H7 (cell line): ENCODE measurements at regions not wholly inside any gene's neighbourhood (a gene's known extent, or its start where the extent isn't known, plus 50 kb on each side); places are given as distances from the start of the nearest gene placed in this dataset.

Experiments
- DNase-seq: peaks from one replicate; pipeline ENCODE4 v3.0.0; 2012
- H3K27me3 ChIP-seq: 2 replicates; pipeline ENCODE4 v1.6.0; 2011; ENCODE audit warnings: mild to moderate bottlenecking, low read length; ENCODE audit not compliant: control insufficient read depth, insufficient read depth
- H3K36me3 ChIP-seq: replicated peaks from 2 replicates; pipeline ENCODE4 v1.5.1; 2011; ENCODE audit warnings: low read length; ENCODE audit not compliant: control insufficient read depth, insufficient read depth
- H3K4me3 ChIP-seq: 2 replicates; pipeline ENCODE4 v1.5.1; 2011; ENCODE audit warnings: low read depth, mild to moderate bottlenecking, control low read depth, low read length, moderate library complexity; ENCODE audit not compliant: insufficient read depth

DNA sequence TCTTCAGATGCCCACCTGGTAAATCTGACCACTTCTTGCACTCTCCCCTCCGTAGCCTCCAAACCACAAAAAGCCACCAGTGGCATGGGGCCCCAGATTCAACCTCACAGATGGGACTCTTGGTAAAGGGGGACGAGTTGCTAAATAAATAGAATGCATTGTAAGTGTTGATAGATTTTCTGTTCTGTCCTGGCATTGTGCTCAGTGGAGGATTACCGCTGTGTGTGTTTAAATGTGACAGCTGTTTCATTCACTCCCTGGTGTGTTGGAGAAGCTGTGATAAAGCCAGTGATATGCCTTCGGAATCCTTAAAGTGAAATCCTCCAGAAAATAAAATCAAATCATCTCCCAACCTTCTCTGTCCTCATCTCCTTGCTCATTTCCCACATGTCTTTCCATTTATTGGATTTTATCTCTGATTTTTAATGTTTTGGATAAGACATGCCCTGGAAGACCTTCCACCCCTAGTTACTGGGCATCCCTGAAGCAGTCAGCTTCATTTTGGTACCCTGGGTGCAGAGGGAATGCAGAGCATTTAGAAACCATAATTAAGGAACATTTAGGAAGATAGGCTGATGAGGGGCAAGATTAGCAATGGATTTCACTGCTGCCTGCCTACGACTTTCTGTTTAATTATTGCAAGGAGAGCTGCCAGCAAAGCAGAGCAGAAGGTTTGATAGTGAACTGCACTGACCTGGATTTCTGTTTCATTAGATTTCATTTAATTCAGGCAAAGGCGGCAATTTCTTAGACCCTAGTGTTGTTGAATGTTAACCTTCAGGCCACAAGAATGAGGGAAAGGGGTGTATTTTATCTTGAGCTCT is 460.9 kb upstream of the KIRREL3 start:
- H3K27me3 ChIP-seq: no peaks in the 10 kb centered on the region
- DNase-seq: no peak
- H3K4me3 ChIP-seq: no peak overlapping the region
- H3K36me3 ChIP-seq: no peaks in the 10 kb centered on the region

DNA sequence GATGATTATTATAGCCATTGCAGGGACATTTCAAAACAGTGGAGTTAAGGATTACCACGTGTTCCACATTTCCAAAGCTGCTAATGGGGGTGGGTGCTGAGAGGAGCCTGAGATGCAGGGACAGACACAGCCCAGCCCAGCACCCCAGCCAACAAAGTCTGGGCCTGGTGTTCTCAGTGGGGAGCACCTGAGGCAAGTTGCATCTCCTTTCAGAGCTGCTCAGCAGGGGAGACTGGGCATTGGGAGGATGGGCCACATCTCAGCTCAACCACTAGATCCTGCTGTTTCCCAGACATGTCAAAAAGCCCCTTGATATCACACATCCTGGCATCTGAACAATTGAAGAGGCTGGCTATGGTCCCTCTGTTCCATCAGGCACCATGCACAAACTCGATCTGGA is 458.0 kb upstream of the KIRREL3 start:
- H3K36me3 ChIP-seq: no peaks in the 10 kb centered on the region
- no peaks in the 10 kb centered on the region for H3K27me3 ChIP-seq
- no peak for DNase-seq
- no peak overlapping the region for H3K4me3 ChIP-seq

DNA sequence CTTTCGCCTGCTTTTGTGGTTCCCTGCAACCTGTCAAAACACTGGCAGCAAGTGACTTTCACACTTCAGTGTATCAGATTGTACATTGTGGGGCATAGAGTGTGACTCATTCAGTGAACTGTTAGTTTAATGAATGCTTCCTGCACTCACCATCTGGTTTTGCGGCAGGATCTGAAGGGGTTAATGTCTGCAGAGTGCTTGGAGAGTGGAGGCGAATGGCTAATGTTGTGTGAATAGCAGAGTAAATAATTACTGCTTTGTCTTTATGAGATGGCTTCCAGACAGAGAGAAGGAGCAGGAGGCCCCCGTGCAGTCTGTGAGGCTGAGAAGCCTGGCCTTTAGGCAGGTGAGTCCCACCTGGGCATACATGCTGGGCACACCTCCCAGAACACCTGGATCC is 454.3 kb upstream of the KIRREL3 start:
- no peak for DNase-seq
- Histone ChIP-seq H3K4me3 (no peak overlapping the region), H3K36me3 (no peaks in the 10 kb centered on the region), H3K27me3 (no peaks in the 10 kb centered on the region)

DNA sequence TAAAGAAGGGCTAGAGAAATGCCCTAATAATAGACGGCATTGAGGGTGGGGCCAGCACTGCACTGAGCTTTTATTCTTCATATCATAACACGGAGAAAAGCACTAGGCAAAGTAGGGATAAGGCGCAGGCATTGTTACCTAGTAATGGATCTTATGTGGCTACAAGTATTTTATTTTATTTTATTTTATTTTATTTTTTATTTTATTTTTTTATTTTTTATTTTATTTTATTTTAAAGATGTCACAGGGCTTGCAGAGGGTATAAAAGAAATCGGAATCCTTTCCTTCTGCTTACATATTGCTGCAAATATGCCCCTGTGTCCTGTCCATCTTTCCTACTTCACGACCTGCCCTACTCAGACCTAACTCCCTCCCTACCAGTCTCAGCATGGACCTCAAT is 452.0 kb upstream of the KIRREL3 start:
- no peak overlapping the region for H3K4me3 ChIP-seq

DNA sequence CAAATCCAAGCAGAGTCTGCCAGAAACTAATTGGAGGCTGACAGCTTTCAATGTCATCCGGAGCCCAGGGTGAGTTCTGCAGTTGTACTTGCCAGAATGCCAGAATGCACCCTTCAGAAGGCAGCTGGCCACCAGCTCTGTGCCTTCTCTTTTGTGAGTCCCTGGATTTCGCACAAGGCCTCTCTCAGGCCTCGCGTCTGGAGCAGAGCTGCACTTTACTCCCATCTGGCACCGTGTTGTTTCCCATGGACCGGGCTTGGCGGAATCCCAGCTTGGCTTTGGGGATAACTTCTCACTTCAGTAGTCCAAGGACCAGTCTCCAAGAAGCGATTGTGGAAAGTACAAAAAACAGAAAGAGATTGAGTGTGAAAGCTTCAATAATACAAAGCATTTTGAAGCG is 451.3 kb upstream of the KIRREL3 start:
- Histone ChIP-seq H3K27me3 (no peaks in the 10 kb centered on the region), H3K4me3 (no peak overlapping the region), H3K36me3 (no peaks in the 10 kb centered on the region)
- DNase-seq: no peak

More for the DNA sequence above, 452.0 kb upstream of the KIRREL3 start:
- no peak for DNase-seq
- Histone ChIP-seq H3K27me3 (no peaks in the 10 kb centered on the region), H3K36me3 (no peaks in the 10 kb centered on the region)

DNA sequence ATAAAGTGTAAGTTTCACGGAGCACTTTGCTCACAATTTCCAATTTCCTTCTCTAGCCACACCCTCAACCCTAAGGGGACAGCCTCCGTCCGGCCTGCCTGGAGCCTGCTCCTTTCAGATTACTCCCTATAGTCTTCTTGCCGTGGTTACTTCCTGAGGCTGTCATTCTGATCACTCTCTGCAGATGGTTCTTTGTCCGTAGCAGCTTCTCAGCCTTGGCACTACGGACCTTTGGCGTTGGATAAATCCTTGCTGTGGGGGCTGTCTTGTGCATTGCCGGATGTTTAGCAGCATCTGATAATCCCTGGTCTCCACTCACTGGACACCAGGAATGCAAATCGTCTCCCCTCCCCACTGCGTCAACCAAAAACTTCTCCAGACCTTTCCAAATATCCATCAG is 447.5 kb upstream of the KIRREL3 start:
- no peaks in the 10 kb centered on the region for H3K27me3 ChIP-seq
- no peak for DNase-seq
- H3K4me3 ChIP-seq: no peak overlapping the region
- H3K36me3 ChIP-seq: no peaks in the 10 kb centered on the region

DNA sequence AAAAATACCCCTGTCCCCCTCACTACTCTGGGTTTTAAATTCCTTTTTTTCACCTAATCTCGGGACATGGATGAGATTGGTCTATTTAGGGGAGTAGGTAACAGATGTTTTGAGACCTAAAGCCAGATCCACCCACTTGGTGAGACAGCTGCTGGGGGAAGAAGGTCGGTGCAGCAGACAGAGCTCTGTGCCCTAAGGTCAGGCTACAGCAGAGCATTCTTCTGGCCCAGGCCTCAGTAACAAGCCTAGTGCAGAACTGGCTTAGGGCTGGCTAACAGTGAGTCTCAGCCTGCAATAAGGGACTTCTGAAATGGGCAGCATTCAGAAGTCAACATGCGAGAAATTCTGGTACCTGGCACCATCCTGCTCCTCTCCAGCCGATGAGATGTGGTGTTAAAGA is 444.9 kb upstream of the KIRREL3 start:
- H3K36me3 ChIP-seq: no peaks in the 10 kb centered on the region
- DNase-seq: no peak
- no peaks in the 10 kb centered on the region for H3K27me3 ChIP-seq
- H3K4me3 ChIP-seq: no peak overlapping the region

DNA sequence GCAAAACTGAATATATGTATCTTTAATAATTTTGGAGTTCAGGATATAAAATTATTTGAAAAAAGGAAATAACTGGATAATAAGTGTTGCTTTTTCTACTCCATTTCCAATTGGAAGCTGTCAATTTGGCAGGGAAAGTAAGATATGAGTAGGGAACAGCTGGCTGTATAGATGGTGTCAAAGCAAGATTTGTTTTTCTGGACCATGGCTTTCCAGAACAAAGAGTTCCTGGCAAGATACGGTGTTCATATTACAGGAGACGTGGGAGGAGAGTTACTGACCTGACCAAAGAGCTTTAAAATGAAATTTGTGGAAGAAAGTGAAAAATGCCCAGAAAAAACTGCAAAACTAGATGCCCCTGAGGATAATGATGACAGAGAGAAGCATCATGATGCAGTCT is 442.7 kb upstream of the KIRREL3 start:
- no peaks in the 10 kb centered on the region for H3K36me3 ChIP-seq
- no peak for DNase-seq

DNA sequence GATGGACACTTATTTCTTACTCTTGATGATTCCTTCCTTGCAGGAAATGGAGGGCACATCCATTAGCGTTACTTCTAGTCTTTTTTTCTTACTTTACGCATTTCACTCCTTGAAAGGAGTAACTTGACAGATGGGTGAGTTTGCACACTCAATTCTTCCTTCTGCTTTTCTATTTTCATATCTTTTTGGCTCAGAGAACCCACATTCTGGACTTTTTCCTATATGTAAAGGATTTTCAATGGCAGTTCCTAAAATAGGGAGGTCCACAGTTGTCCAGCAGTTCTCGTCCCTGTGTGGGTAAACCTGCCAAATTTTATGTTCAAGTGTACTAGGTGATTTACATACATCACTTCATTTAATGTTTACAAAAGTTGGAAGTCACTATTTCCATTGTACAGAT is 440.0 kb upstream of the KIRREL3 start:
- no peak overlapping the region for H3K4me3 ChIP-seq
- H3K27me3 ChIP-seq: no peaks in the 10 kb centered on the region
- H3K36me3 ChIP-seq: no peaks in the 10 kb centered on the region
- no peak for DNase-seq

More for the DNA sequence above, 442.7 kb upstream of the KIRREL3 start:
- Histone ChIP-seq H3K27me3 (no peaks in the 10 kb centered on the region), H3K4me3 (no peak overlapping the region)

DNA sequence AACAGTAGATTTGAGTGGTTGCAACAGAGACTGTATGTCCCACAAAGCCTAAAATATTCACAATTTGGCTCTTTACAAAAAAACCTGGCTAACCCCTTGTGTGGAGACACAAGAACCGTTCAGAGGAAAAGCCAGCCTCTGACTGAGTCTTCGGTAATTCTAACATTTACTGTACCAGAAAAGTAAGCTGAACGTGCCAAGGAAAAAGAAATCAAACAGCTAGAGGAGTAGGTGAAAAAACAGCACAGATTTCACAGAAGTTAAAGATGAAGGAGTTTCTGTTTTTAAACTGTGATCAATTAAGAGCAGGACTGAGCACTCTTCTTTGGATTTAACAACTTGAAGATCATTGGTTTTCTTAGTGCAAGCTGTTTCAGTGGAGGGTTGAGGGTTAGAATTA is 424.7 kb upstream of the KIRREL3 start:
- H3K27me3 ChIP-seq: no peaks in the 10 kb centered on the region
- H3K36me3 ChIP-seq: no peaks in the 10 kb centered on the region
- DNase-seq: no peak
- H3K4me3 ChIP-seq: no peak overlapping the region

DNA sequence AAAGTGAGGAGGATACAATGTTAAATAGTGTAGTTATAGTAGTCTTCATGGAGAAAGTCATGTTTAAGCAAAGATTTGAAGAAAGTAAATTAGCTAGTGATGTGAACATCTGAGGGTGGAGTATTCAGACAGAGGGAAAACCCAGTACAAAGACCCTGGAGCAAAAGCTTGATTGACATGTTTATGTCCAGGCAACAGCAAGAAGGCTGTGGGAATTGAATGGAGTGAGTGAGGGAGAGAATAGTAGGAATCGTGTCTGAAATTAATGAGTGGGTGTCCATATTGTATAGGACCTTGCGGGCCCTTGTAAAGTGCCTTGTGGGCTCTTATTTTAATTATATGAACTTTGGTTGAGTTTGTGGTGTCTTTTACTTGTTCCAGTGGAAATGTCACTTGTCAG is 424.1 kb upstream of the KIRREL3 start:
- Histone ChIP-seq H3K27me3 (no peaks in the 10 kb centered on the region), H3K4me3 (no peak overlapping the region), H3K36me3 (no peaks in the 10 kb centered on the region)
- no peak for DNase-seq

DNA sequence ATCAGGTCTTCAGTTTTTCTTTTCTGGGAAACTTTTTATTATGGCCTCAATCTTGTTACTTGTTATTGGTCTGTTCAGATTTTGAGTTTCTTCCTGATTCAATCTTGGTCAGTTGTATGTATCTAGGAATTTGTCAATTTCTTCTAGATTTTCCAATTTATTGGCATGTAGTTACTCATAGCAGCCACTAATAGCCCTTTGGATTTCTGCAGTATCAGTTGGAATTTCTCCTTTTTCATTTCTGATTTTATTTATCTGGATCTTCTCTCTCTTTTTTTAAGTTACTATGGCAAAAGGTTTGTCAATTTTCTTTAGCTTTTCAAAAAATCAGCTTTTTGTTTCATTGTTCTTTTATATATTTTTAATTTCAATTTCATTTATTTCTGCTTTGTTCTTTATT is 419.6 kb upstream of the KIRREL3 start:
- no peak for DNase-seq
- H3K4me3 ChIP-seq: no peak overlapping the region
- H3K36me3 ChIP-seq: no peaks in the 10 kb centered on the region
- no peaks in the 10 kb centered on the region for H3K27me3 ChIP-seq

DNA sequence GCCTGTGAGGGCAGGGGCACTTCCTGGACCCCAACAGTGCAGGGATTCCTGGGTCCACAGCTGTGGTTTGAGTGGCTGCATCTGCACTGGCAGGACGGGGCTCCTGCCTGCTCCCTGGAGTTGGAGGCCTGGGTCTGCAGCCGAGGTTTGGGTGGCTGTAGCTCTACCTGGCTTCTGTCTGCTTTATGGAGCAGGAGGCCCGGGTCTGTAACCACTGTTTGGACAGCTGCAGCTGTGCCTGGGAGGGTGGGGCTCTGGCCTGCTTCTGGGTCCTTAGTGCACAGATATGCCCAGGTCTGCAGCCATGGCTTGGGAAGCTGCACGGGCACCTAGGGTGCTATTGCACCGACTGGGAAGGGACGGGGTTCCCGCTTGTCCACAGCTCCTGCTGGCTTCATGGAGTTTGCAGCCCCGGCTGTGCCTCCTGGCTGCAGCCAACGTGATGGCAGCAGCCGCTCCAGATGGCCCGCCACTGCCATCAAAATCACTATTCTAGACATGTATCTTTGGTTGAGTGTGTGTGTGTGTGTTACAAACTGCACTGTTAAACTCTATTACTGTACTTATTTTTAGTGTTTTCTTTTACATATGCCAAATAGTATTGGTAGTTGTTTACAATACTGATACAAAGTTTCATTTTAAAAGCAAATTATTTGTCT is 412.3 kb upstream of the KIRREL3 start:
- Histone ChIP-seq H3K27me3 (no peaks in the 10 kb centered on the region), H3K4me3 (no peak overlapping the region), H3K36me3 (no peaks in the 10 kb centered on the region)
- DNase-seq: peak; percentile 14

DNA sequence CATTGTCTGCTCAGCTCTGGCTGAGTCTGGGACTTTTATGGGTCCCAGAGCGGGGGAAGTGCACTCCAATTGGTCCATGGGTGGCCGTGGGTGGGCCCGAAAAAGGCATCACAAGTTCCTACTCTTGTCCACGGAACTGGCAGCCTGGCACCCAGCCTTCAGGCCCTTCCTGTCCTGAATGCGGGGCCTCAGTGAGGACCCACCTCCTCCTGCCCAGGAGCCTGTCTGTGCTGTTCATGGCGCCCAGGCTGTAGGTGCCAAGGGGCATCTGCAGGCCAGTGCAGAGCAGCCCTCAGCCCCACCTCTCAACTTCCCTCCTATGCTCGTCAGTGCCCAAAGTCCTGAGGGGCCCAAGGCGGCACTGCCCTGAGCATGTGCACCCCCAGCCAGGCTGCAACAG is 411.7 kb upstream of the KIRREL3 start:
- DNase-seq: no peak
- Histone ChIP-seq H3K27me3 (no peaks in the 10 kb centered on the region), H3K36me3 (no peaks in the 10 kb centered on the region), H3K4me3 (no peak overlapping the region)

DNA sequence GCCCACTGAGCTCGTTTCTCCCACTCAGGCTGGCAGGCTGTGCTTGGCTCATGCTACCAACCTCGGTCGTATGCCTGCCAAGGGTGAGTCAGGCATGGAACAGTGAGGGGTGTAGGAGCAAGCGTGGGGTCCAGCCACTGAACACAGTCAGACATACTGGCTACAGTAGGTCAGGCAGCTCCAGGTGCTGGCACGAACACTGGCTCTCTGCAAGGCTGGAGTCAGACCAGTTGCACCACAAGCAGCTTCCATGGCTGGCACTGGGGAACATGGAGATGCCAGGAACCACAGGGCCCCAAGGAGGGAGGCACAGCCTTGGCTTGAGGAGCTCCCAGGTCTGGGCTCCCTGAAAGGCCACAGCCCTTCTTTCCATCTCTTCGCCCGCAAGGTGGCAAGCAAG is 410.7 kb upstream of the KIRREL3 start:
- Histone ChIP-seq H3K27me3 (no peaks in the 10 kb centered on the region), H3K4me3 (no peak overlapping the region), H3K36me3 (no peaks in the 10 kb centered on the region)
- no peak for DNase-seq
